ENCODE measurements at regions not wholly inside any gene's neighbourhood (a gene's known extent, or its start where the extent isn't known, plus 50 kb on each side); places are given as distances from the start of the nearest gene placed in this dataset.

GRCh38 chr1:173122344-173122935, 71.7 kb upstream of the TNFSF18 start (continued):
- TF ChIP-seq CTCFL (IDR thresholded peaks at IDR 0.05; ENCODE audit: borderline replicate concordance, insufficient read depth, low read depth, low read length, poor library complexity, severe bottlenecking), result no peak
- TF ChIP-seq HBP1 (CRISPR knock-in tag; IDR thresholded peaks at IDR 0.05), result no peak
- TF ChIP-seq ID3 (CRISPR knock-in tag; IDR thresholded peaks at IDR 0.05), result no peak
- no peak for TF ChIP-seq ID3 (tag; IDR thresholded peaks at IDR 0.05)
- TF ChIP-seq USF2 (CRISPR knock-in tag; IDR thresholded peaks at IDR 0.05), result no peak
- TF ChIP-seq ESRRB (CRISPR knock-in tag; IDR thresholded peaks at IDR 0.05; ENCODE audit: borderline replicate concordance), result no peak
- peak; percentile 47; the same call in 1 of the 2 replicates for TF ChIP-seq MAFF (IDR thresholded peaks at IDR 0.05; ENCODE audit: low read length)
- no peak for TF ChIP-seq NBN (IDR thresholded peaks at IDR 0.05; ENCODE audit: low read depth)
- TF ChIP-seq VEZF1 (CRISPR knock-in tag; IDR thresholded peaks at IDR 0.05), result no peak
- no peak for TF ChIP-seq ELF2 (CRISPR knock-in tag; IDR thresholded peaks at IDR 0.05)
- TF ChIP-seq RBFOX2 (IDR thresholded peaks at IDR 0.05; ENCODE audit: low read depth, low read length), result no peak
- TF ChIP-seq GABPB2 (CRISPR knock-in tag; conservative IDR thresholded peaks at IDR 0.05), result no peak
- no peak for TF ChIP-seq ZC3H11A (IDR thresholded peaks at IDR 0.05; ENCODE audit: low read depth, low read length)
- TF ChIP-seq KHSRP (IDR thresholded peaks at IDR 0.05), result no peak
- no peak for TF ChIP-seq ZNF740 (CRISPR knock-in tag; IDR thresholded peaks at IDR 0.05)
- TF ChIP-seq ZNF740 (tag; IDR thresholded peaks at IDR 0.05), result no peak
- no peak for TF ChIP-seq MXD1 (CRISPR knock-in tag; IDR thresholded peaks at IDR 0.05; ENCODE audit: borderline replicate concordance, poor library complexity, severe bottlenecking)
- no peak for TF ChIP-seq ZNF282 (CRISPR knock-in tag; IDR thresholded peaks at IDR 0.05)
- no peak for TF ChIP-seq MYBL2 (IDR thresholded peaks at IDR 0.05; ENCODE audit: low read depth)
- no peak for TF ChIP-seq MYBL2 (CRISPR knock-in tag; IDR thresholded peaks at IDR 0.05; ENCODE audit: borderline replicate concordance)

Data from K562 (cell line).